OCI-LY7 (cell line): ENCODE measurements at regions not wholly inside any gene's neighbourhood (a gene's known extent, or its start where the extent isn't known, plus 50 kb on each side); places are given as distances from the start of the nearest gene placed in this dataset. TPM values are rescaled to one million over a fixed set of nuclear protein-coding genes. Genes with fewer than 3 reads are reported as not detected.

ENCODE experiments used
- small RNA-seq: library from RNA; depleted of rRNA; stranded (forward); fragments of <200 nt; gene quantifications from one replicate; pipeline ENCODE3, GENCODE V24; 2014

Small RNAs in the stretch of these regions (small RNA-seq; reads per million reads assigned to genes)
- not detected for gene RNU7-155P
